ENCODE measurements at regions not wholly inside any gene's neighbourhood (a gene's known extent, or its start where the extent isn't known, plus 50 kb on each side); places are given as distances from the start of the nearest gene placed in this dataset.
"Not testable (repeated sequence)": the region's sequence is repeated elsewhere in the genome, so short reads cannot be mapped to it uniquely, and the experiment has no call there.

GRCh38 chr14:98219638-98220037 is 1052.4 kb downstream of the BCL11B start:
- no peak for DNase-seq (ENCODE audit: low spot score in 2 of 2)
- no peak for FAIRE-seq

GRCh38 chr14:98223106-98223505 is 1048.9 kb downstream of the BCL11B start:
- DNase-seq (ENCODE audit: low spot score in 2 of 2) (no peak), FAIRE-seq (no peak)

- FAIRE-seq; DNase-seq (ENCODE audit: low spot score in 2 of 2): not testable (repeated sequence)
These were observed 1048.3 kb downstream of the BCL11B start for GRCh38 chr14:98223710-98224109.

- FAIRE-seq: no peak
- no peak for DNase-seq (ENCODE audit: low spot score in 2 of 2)
These were observed 1045.6 kb downstream of the BCL11B start for GRCh38 chr14:98226411-98226810.

GRCh38 chr14:98227000-98227726 is 1044.8 kb downstream of the BCL11B start:
- DNase-seq (ENCODE audit: low spot score in 2 of 2): no peak
- FAIRE-seq: no peak

GRCh38 chr14:98227727-98228111 is 1044.3 kb downstream of the BCL11B start:
- DNase-seq (ENCODE audit: low spot score in 2 of 2) (no peak), FAIRE-seq (no peak)

GRCh38 chr14:98229656-98230366 is 1042.2 kb downstream of the BCL11B start:
- FAIRE-seq: no peak
- no peak for DNase-seq (ENCODE audit: low spot score in 2 of 2)

GRCh38 chr14:98230411-98230810 is 1041.6 kb downstream of the BCL11B start:
- DNase-seq (ENCODE audit: low spot score in 2 of 2): no peak
- FAIRE-seq: no peak

- FAIRE-seq (no peak), DNase-seq (ENCODE audit: low spot score in 2 of 2) (no peak)
These were observed 1040.8 kb downstream of the BCL11B start for GRCh38 chr14:98231210-98231609.

- DNase-seq (ENCODE audit: low spot score in 2 of 2) (no peak), FAIRE-seq (no peak)
These were observed 1038.3 kb downstream of the BCL11B start for GRCh38 chr14:98233656-98234055.

GRCh38 chr14:98234208-98234607 is 1037.8 kb downstream of the BCL11B start:
- DNase-seq (ENCODE audit: low spot score in 2 of 2) (no peak), FAIRE-seq (no peak)

GRCh38 chr14:98236314-98236713 is 1035.7 kb downstream of the BCL11B start:
- FAIRE-seq (no peak), DNase-seq (ENCODE audit: low spot score in 2 of 2) (no peak)

GRCh38 chr14:98237939-98238338 is 1034.1 kb downstream of the BCL11B start:
- no peak for DNase-seq (ENCODE audit: low spot score in 2 of 2)
- FAIRE-seq: no peak

- FAIRE-seq: no peak
- DNase-seq (ENCODE audit: low spot score in 2 of 2): no peak
These were observed 1031.6 kb downstream of the BCL11B start for GRCh38 chr14:98240376-98240775.

GRCh38 chr14:98242903-98243302 is 1029.1 kb downstream of the BCL11B start:
- no peak for DNase-seq (ENCODE audit: low spot score in 2 of 2)
- no peak for FAIRE-seq

- no peak for FAIRE-seq
These were observed 1028.7 kb downstream of the BCL11B start for GRCh38 chr14:98243332-98243731.

GRCh38 chr14:98244162-98244948 is 1027.6 kb downstream of the BCL11B start:
- no peak for DNase-seq (ENCODE audit: low spot score in 2 of 2)
- no peak for FAIRE-seq

More at GRCh38 chr14:98243332-98243731, 1028.7 kb downstream of the BCL11B start:
- no peak for DNase-seq (ENCODE audit: low spot score in 2 of 2)

GRCh38 chr14:98244966-98245569 is 1026.9 kb downstream of the BCL11B start:
- FAIRE-seq (no peak), DNase-seq (ENCODE audit: low spot score in 2 of 2) (no peak)

- DNase-seq (ENCODE audit: low spot score in 2 of 2) (no peak), FAIRE-seq (no peak)
These were observed 1022.9 kb downstream of the BCL11B start for GRCh38 chr14:98249057-98249456.

- DNase-seq (ENCODE audit: low spot score in 2 of 2): no peak
- no peak for FAIRE-seq
These were observed 1022.5 kb downstream of the BCL11B start for GRCh38 chr14:98249476-98249875.

- FAIRE-seq: no peak
- DNase-seq (ENCODE audit: low spot score in 2 of 2): no peak
These were observed 1019.2 kb downstream of the BCL11B start for GRCh38 chr14:98252820-98253219.
